Suppressor macrophage (primary cell): ENCODE measurements at regions not wholly inside any gene's neighbourhood (a gene's known extent, or its start where the extent isn't known, plus 50 kb on each side); places are given as distances from the start of the nearest gene placed in this dataset.
A peak's percentile ranks its signal among the peaks of the same experiment; 100 is the strongest.

Experiments used
- DNase-seq, 4 experiments: peaks; one replicate each; pipeline ENCODE4 v3.0.0-alpha.2; 2020 to 2022

- peak in 2 of 4 experiments; percentile 10 to 13 for DNase-seq
These were observed 50.8 kb upstream of the PPP2R2C start for GRCh38 chr4:6523251-6523650.

DNA sequence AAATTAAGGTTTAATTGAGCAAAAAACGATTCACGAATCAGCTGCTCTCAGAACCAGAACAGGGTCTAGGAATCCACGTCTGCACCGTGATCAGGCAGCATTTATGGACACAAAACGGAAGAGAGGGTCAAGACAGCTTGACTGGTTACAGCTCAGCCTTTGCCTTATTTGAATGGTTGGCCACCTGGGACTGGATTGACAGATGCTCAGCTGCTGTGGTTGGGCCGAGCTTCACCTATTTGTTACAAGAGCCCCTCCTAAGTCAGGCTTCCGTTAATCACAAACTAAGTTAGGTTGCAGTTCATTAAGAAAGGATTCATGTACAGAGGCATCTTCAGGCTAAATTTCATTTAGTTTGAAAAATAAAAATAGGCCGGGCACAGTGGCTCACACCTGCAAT is 50.6 kb upstream of the MAN2B2 start:
- DNase-seq, result no peak
